ENCODE measurements at regions not wholly inside any gene's neighbourhood (a gene's known extent, or its start where the extent isn't known, plus 50 kb on each side); places are given as distances from the start of the nearest gene placed in this dataset.
"Not testable (repeated sequence)": the region's sequence is repeated elsewhere in the genome, so short reads cannot be mapped to it uniquely, and the experiment has no call there.

DNA sequence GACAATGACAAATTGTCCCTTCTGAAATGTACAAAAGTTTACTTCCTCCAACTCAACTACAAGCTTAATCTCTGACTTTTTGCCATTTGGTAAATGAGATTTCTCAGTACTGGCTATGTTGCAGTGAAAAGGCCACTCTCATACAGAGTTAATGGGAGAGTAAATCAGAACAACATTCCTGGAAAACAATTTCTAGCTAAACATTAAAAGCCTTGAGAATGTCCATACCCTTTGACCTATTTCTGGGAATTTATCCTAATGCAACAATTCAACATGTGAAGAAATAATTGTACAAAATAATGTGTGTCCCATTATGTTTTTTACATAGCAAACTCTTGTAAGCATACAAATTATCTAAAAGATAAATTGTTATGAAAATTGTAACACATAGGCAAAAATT is 56.3 kb upstream of the SPEF2 start:
- no peak for DNase-seq (ENCODE audit: low spot score)

DNA sequence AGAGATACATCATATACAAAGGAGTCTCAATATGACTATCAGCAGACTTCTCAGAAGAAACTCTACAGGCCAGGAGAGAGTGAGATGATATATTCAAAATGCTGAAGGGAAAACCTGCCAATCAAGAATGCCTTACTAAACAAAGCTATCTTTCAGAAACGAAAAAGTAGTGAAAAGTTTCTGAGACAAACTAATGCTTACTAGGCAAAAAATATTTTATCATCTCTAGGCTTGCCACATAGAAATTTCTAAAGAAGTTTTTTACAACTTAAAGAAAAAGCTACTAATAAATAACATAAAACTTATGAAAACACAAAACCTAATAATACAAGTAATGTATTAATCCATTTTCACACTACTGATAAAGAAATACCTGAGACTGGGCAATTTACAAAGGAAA is 59.9 kb upstream of the SPEF2 start:
- no peak for DNase-seq (ENCODE audit: low spot score)

DNA sequence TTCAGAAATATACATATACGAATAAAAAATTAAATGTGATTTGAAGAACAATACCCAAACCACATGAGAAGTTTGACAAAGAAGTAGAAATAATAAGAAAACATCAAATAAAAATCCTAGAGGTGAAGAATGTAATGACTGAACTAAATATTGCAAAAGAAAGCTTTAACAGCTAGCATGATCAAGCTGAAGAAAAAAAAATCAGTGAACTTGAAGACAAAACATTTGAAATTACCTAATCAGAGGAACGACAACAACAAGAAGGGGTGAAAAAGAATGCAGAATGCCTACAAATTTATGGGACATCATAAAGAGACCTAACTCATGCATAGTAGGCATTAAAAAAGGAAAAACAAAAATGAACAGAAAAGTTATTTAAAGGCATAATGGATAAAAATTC is 60.5 kb upstream of the SPEF2 start:
- DNase-seq (ENCODE audit: low spot score) = no peak

GRCh38 chr5:35554016-35554415 is 63.6 kb upstream of the SPEF2 start:
- DNase-seq (ENCODE audit: low spot score) = no peak

DNA sequence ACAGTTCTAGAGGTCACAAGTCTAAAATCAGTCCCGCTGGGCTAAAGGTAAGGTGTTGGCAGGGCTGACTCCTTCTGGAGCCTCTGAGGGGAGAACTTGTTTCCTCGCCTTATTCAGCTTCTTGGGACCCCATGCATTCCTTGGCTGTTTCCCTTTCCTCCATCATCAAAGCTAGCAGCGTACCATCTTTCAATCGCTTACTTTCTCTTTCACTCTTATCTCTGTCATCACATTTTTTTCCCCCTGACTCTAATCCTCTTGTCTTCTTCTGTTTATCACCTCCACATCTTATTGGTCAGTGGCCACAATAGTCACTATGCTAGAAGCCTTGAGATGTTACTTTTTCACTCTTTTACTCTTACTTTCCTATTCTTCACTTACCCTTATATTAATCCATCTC is 72.5 kb upstream of the SPEF2 start:
- DNase-seq (ENCODE audit: low spot score) = no peak

DNA sequence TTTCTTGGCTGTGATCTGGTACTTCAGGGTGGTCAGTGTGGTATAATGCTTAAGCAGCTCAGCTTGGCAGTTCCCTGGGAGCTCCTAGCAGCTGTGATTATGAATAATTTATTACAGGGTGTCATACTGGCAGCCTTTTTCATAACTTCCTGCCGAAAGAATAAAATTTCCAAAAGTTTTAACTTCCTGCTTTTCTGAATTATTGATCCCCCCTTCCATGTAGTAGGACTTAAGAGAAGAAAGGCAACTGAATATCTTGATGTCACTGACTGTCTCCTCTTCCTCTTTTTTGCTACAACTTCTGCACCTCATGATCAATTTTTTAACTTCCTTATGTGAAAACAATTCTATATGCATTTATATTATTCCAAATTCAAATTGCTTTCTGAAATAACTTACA is 74.3 kb upstream of the SPEF2 start:
- DNase-seq (ENCODE audit: low spot score) = no peak

DNA sequence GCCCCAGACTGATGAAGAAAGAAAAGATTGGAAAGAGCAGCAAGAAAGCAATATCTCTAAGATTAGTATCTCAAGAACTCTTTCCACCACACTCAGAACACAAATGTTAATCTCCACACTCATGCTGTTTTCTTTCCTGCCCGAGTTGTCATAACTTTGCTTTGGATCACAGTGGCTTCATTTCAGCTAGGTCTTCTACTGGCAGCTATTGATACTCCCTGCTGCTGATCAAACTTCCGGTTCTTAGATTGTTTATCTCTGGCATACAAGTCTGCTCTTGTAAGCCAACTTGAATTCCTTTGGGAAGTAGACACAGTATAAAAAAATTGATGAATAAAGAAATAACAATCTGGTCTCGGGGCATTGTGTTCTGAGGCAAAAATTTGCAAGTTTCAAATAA is 77.7 kb upstream of the SPEF2 start:
- DNase-seq (ENCODE audit: low spot score) = no peak

GRCh38 chr5:35538198-35538931 is 79.3 kb upstream of the SPEF2 start:
- no peak for DNase-seq (ENCODE audit: low spot score)

DNA sequence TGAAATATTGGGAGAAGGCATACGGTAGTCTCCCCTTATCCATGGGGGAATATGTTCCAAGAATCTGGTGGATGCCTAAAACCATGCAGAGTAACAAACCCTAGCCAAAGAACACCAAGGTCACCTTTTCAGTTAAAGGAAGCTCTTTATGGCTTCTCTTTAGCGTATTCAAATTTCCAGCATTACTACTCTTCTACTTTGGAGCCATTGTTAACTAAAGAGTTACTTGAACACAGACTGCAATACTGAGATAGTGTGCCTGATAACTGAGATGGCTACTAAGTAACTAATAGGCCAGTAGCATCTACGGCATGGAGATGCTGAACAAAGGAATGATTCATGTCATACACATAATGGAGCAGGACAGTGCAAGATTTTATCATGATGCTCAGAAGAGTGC is 84.5 kb upstream of the SPEF2 start:
- DNase-seq (ENCODE audit: low spot score) = no peak

- DNase-seq (ENCODE audit: low spot score) = not testable (repeated sequence)
These were observed 86.1 kb upstream of the SPEF2 start for GRCh38 chr5:35531553-35531952.

DNA sequence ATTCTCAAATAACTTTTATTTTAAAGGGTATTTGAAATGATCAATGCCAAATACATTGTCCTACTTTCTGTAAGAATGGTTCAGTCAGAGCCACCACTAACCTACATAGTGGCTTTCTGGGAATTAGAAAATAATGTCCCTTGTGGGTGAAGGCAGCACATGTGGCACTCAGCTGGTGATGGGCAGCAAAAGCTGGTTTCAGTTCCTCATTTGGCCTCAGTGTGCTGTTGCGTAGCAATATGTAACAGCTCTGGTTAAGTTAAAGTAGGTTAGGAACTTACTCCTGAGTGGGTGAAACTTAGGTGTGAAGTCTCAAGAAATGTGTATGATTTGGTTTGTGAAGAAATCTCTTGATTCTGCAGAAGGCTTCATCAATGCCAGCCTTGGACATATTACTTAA is 99.6 kb upstream of the SPEF2 start:
- no peak for DNase-seq (ENCODE audit: low spot score)

DNA sequence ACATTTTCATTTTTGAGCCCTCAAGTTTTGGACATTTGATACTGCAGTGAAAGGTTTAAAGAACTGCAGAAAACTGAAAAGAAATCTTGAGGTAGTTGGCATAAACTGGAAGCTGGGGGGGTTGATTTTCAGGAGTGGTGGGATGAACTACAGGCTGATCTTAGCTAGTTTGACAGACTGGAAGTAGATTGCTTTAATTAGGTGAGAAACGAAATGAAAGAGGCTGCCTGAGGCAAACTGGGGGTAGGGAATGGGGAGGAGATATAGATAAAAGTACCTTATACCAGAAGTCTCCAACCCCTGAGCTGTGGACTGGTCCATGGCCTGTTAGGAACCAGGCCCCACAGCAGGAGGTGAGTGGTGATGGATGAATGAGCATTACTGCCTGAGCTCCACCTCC is 101.4 kb upstream of the SPEF2 start:
- no peak for DNase-seq (ENCODE audit: low spot score)

DNA sequence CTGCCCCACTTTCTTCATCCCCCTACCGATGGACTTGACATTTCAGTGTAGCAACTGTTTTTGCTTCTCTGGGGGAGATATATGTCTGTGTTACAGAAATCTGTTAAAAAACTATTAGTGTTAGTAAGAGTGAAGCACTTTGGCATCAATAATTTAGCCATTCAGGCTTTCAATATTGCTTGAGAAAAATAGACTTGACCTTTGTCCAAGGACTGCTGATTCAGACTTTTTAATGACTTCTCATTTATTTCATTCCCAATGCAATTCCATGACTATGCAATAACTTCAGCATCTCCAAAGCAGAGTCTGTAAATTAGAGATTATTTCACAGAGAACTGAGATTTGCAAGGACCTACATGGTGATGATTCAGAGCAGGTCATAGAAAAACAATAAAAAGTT is 104.1 kb upstream of the SPEF2 start:
- no peak for DNase-seq (ENCODE audit: low spot score)

DNA sequence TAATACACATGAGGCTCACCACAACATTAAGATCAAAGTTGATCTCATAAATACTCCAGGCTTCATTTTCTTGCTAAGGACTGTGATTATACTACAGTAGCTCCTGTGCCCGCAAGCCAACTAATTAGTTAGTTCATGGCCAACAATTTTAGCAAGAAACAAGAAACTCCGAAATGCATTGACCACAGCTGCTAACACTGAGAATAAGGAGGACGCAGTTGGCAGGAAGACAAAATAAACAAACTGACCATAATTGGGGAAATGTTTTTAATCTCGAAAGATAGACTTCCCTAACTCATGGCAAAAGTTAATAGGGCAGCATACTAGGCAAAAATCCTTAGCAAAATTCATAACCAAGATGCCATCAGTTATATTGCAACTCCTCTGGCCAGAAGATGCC is 115.5 kb upstream of the SPEF2 start:
- DNase-seq (ENCODE audit: low spot score) = no peak

GRCh38 chr5:35488791-35489190 is 128.9 kb upstream of the SPEF2 start:
- no peak for DNase-seq (ENCODE audit: low spot score)

DNA sequence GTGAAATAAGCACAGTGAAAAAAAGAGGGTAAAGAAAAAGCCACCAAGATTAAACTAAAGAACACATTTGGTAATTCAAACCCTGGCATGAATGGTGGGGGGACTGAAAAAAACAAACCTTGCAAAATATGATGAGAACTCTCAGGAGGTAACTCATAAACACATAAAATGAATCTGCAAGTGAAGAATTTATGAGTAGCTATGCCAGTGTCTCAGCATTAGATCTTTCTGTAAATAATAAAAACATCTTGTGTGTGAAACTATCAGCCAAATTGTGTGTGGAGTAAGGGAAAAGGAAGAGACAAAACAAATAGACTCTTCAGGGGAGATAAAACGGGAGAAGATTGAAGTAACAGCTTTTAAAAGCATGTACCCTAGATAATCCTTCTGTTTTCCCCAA is 129.6 kb upstream of the SPEF2 start:
- DNase-seq (ENCODE audit: low spot score) = no peak

GRCh38 chr5:35487233-35488025 is 130.2 kb upstream of the SPEF2 start:
- no peak for DNase-seq (ENCODE audit: low spot score)

DNA sequence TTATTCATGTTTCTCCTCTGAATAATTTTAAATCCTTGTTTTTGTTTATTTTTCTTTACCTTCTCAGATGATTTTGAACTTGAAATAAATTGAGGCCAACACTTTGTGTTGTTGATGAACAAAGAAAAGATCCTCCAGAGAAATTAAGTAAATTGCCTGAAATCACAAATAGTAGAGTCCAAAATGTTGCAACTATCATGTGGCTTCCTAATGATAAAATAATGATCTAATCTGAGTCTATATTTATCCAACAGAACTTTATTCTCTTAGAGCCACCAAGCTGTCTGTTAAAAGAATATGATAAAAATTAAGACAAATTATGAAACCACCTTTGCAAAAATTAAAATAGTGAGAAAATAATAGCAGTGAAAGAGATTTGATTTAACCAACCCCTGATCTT is 132.2 kb upstream of the SPEF2 start:
- no peak for DNase-seq (ENCODE audit: low spot score)

GRCh38 chr5:35484241-35484640 is 133.4 kb upstream of the SPEF2 start:
- no peak for DNase-seq (ENCODE audit: low spot score)

GRCh38 chr5:35483780-35484179 is 133.9 kb upstream of the SPEF2 start:
- no peak for DNase-seq (ENCODE audit: low spot score)

DNA sequence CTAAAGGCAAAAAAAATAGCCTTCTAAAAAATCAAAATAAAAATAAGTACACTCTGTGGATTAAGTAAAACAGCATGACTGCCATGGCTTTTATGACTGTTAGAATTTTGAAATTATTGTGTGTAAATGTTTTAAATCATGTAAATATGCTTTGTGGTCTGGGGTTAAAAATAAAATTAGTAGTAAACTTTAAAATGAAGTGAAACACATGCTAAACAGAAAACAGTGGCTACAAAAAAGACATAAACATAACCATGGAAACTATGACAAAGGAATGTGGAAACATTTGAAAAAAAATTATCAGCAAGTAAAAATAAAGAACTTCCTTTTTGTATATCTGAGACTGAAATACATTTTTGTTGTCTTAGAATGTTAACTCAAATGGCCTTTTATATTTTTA is 134.5 kb upstream of the SPEF2 start:
- no peak for DNase-seq (ENCODE audit: low spot score)

- no peak for DNase-seq (ENCODE audit: low spot score)
These were observed 135.4 kb upstream of the SPEF2 start for GRCh38 chr5:35482167-35482755.
